SW480 (cell line): ENCODE measurements at regions not wholly inside any gene's neighbourhood (a gene's known extent, or its start where the extent isn't known, plus 50 kb on each side); places are given as distances from the start of the nearest gene placed in this dataset.
"Not testable (repeated sequence)": the region's sequence is repeated elsewhere in the genome, so short reads cannot be mapped to it uniquely, and the experiment has no call there.

Experiments
- DNase-seq: peaks from one replicate; pipeline ENCODE4 v3.0.0-alpha.2; 2016; ENCODE audit warnings: low spot score

DNA sequence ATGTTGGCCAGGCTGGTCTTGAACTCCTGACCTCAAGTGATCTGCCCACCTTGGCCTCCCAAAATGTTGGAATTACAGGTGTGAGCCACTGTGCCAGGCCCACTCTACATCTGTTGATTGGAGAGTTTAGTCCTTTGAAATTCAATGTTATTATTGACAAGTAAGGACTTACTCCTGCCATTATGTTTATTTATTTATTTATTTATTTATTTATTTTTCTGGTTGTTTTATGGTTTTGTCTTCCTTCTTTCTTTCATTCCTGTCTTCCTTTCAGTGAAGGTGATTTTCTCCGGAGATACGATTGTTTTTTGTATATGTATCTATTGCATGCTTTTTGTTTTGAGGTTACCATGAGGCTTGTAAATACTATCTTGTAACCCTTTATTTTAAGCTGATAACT lies 602.6 kb downstream of the EPM2A start:
- DNase-seq: no peak

DNA sequence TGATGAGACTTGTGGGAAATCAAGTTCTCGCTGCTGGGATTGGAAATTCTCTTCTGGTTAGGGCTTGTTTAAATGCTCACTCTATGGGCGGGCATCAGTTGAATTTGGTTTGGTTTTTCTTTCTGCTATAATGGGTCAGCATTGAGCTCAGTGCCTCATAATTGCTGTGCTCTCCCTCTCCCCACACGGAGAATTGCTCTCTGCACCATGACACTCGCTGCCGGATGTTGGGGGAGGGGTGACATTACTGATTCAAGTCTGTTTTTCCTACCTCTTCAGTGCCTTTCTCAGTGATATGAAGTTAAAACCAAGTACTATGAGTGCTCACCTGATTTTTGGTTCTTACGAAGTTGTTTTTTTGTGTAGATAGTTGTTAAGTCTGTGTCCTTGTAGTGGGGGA lies 599.6 kb downstream of the EPM2A start:
- DNase-seq: no peak

DNA sequence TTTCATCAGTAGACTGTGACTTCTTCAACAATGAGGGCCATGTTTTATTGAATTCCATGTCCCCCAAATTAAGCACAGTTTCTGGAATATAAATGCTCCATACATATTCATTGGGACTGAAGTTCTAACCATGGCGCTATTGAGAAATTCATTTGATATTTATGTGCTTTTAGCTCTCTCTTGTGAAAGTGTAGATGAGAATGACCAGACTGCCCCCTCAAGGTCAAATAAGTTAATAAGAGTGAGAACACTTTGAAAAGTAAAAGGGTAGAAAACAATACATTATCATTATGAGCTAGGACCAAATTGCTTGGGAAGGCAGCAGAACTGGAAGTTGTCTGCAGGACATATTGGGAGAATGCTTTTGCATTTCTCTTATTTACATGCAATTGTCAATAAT lies 597.9 kb downstream of the EPM2A start:
- DNase-seq: no peak

DNA sequence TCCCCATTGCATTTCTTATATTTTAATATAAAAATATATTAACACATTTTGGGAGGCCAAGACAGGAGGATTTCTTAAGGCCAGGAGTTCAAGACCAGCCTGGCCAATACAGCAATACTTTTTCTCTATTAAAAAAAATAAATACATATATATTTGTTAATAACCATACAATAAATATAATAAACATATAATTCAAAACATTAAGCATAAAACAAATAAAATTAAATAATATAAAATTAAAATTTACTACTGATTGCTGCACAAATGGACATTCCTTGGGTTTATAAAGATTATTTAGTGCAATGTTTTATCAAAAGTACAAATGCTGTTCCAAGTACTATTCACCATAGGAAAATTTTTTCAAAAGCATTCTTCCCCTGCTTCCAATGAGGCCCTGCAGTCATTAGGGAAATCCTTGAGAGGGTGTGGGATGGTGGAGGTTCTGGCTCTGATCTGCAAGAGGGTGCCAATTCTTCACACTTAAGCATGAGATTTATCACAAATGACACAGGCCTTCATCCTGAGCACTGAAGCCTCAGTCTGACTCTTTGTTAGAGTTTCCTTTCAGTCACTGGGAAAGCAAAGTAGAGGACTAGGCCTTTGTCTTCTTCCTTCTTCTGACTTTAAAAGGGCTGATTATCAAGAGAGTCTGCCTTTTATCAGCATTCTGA lies 596.7 kb downstream of the EPM2A start:
- DNase-seq: no peak

- no peak for DNase-seq
Measured at GRCh38 chr6:145139140-145139850, 596.0 kb downstream of the EPM2A start.

- no peak for DNase-seq
Measured at GRCh38 chr6:145139895-145140294, 595.4 kb downstream of the EPM2A start.

- no peak for DNase-seq
Measured at GRCh38 chr6:145141572-145141971, 593.7 kb downstream of the EPM2A start.

GRCh38 chr6:145142958-145143357 lies 592.4 kb downstream of the EPM2A start:
- DNase-seq: no peak

DNA sequence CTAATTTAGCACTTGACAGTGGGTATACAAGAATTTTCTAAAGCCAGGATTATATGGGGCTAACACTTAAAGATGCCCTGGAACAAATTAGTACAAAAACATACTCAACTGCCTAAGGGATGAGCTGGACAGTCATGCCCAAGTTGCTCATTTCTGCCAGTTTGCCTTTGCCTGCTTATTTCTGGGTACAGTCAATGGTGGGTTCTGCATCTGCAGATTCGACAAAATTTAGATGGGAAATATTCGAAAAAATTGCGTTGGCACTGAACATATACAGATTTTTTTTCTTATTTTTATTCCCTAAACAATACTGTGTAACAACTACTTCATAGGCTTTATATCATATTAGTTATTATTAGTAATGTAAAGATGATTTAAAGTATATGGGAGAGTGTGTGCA lies 591.9 kb downstream of the EPM2A start:
- DNase-seq: no peak

GRCh38 chr6:145147559-145147958 lies 587.8 kb downstream of the EPM2A start:
- DNase-seq: no peak

GRCh38 chr6:145147981-145148749 lies 587.2 kb downstream of the EPM2A start:
- DNase-seq: peak; percentile 65

DNA sequence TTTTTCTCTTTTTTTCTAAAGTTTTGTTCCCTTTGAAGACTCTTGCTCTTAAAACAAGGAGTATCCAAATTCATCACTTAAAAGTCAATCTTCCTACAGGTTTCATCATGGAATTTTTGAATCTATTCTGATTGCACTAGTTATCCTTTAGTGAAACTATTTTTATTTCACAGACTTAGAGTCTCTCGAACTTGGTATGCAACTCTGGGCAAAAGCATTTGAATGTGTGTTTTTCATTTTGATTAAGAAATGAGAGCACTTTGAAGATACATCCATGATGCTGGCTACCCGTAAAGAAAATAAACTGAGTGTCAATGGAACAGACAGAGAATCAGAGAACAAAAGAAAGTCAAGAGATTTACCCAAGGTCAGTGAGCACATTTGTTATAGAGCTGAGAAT lies 586.5 kb downstream of the EPM2A start:
- DNase-seq: no peak

- DNase-seq: no peak
Measured at GRCh38 chr6:145151624-145152023, 583.7 kb downstream of the EPM2A start.

GRCh38 chr6:145153495-145153894 lies 581.8 kb downstream of the EPM2A start:
- DNase-seq: no peak

- no peak for DNase-seq
Measured at GRCh38 chr6:145155411-145155810, 579.9 kb downstream of the EPM2A start.

- DNase-seq: no peak
Measured at GRCh38 chr6:145155873-145156782, 579.2 kb downstream of the EPM2A start.

DNA sequence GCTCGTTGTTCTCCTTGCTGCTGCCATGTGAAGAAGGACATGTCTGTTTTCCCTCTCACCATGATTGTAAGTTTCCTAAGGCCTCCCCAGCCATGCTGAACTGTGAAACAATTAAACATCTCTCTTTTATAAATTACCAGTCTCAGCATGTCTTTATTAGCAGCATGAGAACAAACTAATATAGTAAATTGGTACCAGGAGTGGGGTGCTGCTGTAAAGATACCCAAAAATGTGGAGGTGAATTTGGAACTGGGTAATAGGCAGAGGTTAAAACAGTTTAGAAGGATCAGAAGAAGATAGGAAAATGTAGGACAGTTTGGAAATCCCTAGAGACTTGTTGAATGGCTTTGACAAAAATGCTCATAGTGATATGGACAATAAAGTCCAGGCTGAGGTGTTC lies 576.7 kb downstream of the EPM2A start:
- DNase-seq: not testable (repeated sequence)

DNA sequence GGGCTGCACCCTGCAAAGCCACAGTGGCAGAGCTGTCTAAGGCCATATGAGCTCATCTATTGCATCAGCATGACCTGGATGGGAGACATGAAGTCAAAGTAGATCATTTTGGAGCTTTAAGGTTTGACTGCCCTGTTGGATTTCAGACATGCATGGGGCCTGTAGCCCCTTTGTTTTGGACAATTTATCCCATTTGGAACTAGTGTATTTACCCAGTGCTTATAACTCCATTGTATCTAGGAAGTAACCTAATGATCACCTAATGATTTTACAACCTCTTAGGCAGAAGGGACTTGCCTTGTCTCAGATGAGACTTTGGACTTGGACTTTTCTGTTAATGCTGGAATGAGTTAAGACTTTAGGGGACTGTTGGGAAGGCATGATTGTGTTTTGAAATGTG lies 575.4 kb downstream of the EPM2A start:
- DNase-seq: no peak

GRCh38 chr6:145161501-145161900 lies 573.8 kb downstream of the EPM2A start:
- DNase-seq: no peak

DNA sequence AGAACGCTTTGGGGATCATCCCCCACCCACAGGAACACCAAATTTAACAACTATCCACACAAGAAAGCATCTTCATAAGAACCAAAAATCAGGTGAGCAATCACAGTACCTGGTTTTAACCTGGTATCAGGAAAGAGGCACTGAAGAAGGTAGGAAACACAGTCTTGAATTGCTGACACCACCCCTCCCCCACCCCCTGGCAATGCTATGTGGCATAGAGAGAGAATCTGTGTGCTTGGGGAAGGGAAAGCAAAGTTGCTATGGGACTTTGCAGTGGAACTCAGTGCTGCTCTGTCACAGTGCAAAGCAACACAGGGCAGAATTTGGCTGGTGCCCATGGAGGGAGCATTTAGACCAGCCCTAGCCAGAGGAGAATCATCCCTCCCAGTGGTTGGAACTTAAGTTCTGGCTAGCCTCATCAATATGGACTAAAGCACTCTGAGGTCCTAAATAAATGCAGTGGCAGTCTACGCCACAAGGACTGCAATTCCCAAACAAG lies 565.5 kb downstream of the EPM2A start:
- no peak for DNase-seq

DNA sequence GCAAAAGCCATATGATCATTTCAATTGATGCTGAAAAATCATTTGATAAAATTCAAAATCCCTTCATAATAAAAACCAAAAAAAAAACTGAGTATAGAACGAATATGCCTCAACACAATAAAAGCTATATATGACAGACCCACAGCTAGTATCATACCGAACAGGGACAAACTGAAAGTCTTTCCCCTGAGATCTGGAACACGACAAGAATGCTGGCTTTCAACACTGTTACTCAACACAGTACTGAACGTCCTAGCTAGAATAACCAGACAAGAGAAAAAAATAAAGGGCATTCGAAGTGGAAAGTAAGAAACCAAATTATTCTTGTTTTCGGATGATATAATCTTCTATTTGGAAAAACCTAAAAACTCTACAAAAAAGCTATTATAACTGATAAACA lies 559.9 kb downstream of the EPM2A start:
- DNase-seq: no peak

GRCh38 chr6:145178391-145178790 lies 556.9 kb downstream of the EPM2A start:
- no peak for DNase-seq
